ENCODE measurements at regions not wholly inside any gene's neighbourhood (a gene's known extent, or its start where the extent isn't known, plus 50 kb on each side); places are given as distances from the start of the nearest gene placed in this dataset.

DNA sequence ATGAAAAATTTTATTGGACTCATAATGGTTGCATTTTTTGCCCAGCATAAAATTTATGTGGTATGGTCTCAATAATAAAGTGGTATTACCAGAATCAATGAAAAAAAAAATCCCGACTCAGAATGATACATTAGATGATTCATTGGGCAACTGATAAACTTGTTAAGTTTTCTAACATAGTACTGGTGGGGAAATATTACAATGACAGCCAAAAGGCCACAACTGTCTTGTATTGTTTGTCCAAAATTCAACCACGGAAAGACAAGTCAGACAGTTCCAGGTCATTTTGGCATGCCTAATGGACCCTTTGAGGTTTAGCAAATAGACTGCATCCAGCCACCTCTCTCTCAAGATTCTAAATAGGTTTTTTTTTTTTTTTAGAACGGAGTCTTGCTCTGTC is 70.5 kb upstream of the TRIM9 start:
- Histone ChIP-seq H3K4me1 (no peaks in the 10 kb centered on the region), H3K36me3 (no peaks in the 10 kb centered on the region), H3K4me3 (no peak overlapping the region), H3K9me3 (no peaks in the 10 kb centered on the region), H3K27ac (no peak overlapping the region), H3K27me3 (no peaks in the 10 kb centered on the region)
- TF ChIP-seq, protein P1, sequence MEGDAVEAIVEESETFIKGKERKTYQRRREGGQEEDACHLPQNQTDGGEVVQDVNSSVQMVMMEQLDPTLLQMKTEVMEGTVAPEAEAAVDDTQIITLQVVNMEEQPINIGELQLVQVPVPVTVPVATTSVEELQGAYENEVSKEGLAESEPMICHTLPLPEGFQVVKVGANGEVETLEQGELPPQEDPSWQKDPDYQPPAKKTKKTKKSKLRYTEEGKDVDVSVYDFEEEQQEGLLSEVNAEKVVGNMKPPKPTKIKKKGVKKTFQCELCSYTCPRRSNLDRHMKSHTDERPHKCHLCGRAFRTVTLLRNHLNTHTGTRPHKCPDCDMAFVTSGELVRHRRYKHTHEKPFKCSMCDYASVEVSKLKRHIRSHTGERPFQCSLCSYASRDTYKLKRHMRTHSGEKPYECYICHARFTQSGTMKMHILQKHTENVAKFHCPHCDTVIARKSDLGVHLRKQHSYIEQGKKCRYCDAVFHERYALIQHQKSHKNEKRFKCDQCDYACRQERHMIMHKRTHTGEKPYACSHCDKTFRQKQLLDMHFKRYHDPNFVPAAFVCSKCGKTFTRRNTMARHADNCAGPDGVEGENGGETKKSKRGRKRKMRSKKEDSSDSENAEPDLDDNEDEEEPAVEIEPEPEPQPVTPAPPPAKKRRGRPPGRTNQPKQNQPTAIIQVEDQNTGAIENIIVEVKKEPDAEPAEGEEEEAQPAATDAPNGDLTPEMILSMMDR (IDR thresholded peaks at IDR 0.05) = no peak
- FAIRE-seq = no peak
- DNase-seq = no peak
- WGBS, 2 donors = 69 to 80% methylated on average over 3 of the region's 3 CpGs
- ATAC-seq = no peak
- intact Hi-C loops (cut with DNase I) = no loop called here

GRCh38 chr14:51167587-51168214 is 72.3 kb upstream of the TMX1 start:
- Histone ChIP-seq H3K36me3 (no peaks in the 10 kb centered on the region), H3K4me1 (no peaks in the 10 kb centered on the region), H3K9me3 (no peaks in the 10 kb centered on the region), H3K27me3 (no peaks in the 10 kb centered on the region), H3K4me3 (no peak overlapping the region), H3K27ac (no peak overlapping the region)
- TF ChIP-seq, protein P1 (IDR thresholded peaks at IDR 0.05) = no peak
- DNase-seq = no peak
- intact Hi-C loops (cut with DNase I) = no loop called here
- FAIRE-seq = no peak
- ATAC-seq = peak in 3 of 4 donors; percentile 40 to 64 (median 50)

GRCh38 chr14:51168215-51168613 is 71.8 kb upstream of the TMX1 start:
- no peaks in the 10 kb centered on the region for H3K36me3 ChIP-seq
- no peak overlapping the region for H3K27ac ChIP-seq
- intact Hi-C loops (cut with DNase I) = no loop called here
- no peaks in the 10 kb centered on the region for H3K4me1 ChIP-seq
- TF ChIP-seq, protein P1 (IDR thresholded peaks at IDR 0.05) = no peak
- no peak overlapping the region for H3K4me3 ChIP-seq
- DNase-seq (no peak), ATAC-seq (no peak), FAIRE-seq (no peak)
- no peaks in the 10 kb centered on the region for H3K9me3 ChIP-seq
- peaks cover 0 to 2% (median 0%) of the 10 kb centered on the region in 4 donors for H3K27me3 ChIP-seq
- WGBS, 2 donors = 44 to 54% methylated on average over 2 of the region's 2 CpGs

DNA sequence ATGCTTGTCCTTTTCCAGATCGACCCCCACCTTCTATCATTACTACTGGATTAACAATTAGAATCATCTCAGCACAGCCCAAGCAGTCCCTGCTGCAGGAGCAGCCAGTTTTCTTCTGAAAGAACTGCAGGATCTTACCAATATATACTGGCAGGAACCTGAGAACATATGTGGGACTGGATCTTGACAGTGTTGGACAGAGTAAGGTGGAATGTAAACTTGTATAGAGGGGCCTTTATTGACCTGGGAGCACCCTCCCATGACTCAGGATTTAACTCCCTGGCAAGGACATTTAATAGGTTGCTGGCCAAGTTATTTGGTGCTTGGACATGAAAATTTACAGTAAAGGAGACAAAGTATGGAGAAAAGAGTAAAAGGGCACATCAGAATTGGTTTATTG is 66.2 kb upstream of the TMX1 start:
- Histone ChIP-seq H3K9me3 (no peaks in the 10 kb centered on the region), H3K4me3 (no peak overlapping the region), H3K27ac (no peak overlapping the region), H3K27me3 (peaks cover 0 to 4% (median 0%) of the 10 kb centered on the region in 4 donors), H3K36me3 (no peaks in the 10 kb centered on the region), H3K4me1 (no peaks in the 10 kb centered on the region)
- 31 to 39% methylated on average over 1 of the region's 1 CpG for WGBS, 2 donors
- ATAC-seq (no peak), DNase-seq (no peak), FAIRE-seq (no peak)
- intact Hi-C loops (cut with DNase I) = no loop called here
- TF ChIP-seq, protein P1 (IDR thresholded peaks at IDR 0.05) = no peak

DNA sequence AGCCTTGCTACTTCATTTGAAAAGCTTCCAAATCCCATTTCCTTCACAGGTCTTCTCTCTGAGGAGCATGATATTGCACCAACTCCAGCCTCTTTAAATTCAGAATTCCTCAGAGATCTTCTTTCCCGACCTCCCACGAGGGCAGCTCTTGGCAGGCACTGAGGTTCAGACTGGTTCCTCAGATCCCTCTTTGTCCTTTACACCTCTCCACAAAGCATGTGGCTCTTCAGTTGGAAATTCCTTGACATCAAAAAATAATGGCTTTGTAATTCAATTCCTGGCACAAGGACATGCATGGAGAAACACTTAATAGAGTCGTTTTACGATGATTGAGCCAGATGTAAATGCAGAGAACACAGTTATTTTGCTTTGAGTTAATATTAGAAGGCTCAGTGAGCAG is 63.2 kb upstream of the TMX1 start:
- no peak for ATAC-seq
- no peak overlapping the region for H3K4me3 ChIP-seq
- FAIRE-seq = no peak
- H3K27me3 ChIP-seq = peaks cover 0 to 4% (median 0%) of the 10 kb centered on the region in 4 donors
- peaks cover 0 to 7% (median 0%) of the 10 kb centered on the region in 3 donors for H3K4me1 ChIP-seq
- H3K36me3 ChIP-seq = no peaks in the 10 kb centered on the region
- DNase-seq = no peak
- intact Hi-C loops (cut with DNase I) = no loop called here
- 26 to 42% methylated on average over 4 of the region's 4 CpGs for WGBS, 2 donors
- no peak overlapping the region for H3K27ac ChIP-seq
- no peaks in the 10 kb centered on the region for H3K9me3 ChIP-seq
- TF ChIP-seq, protein P1 (IDR thresholded peaks at IDR 0.05) = no peak

Data from pancreas (tissue), 10 donors.